Small intestine (tissue), 7 donors: ENCODE measurements at regions not wholly inside any gene's neighbourhood (a gene's known extent, or its start where the extent isn't known, plus 50 kb on each side); places are given as distances from the start of the nearest gene placed in this dataset.
A peak's percentile ranks its signal among the peaks of the same experiment; 100 is the strongest.

ENCODE experiments used
- DNase-seq, 2 donors: peaks; one replicate each; pipeline versions ENCODE4 v3.0.0 to v3.0.0-alpha.2; 2013
- FAIRE-seq: peaks from 2 replicates; lab custom pipeline; 2012; peaks lifted over from hg19 to GRCh38; lab: Jason Lieb, UNC
- H3K27ac ChIP-seq, 3 donors: one replicate each; pipeline ENCODE4 v1.5.1; 2013; ENCODE audit warnings: low read length in 2 of 3, mild to moderate bottlenecking in 2 of 3, control low read depth in 1 of 3, inconsistent platforms in 1 of 3, low read depth in 1 of 3, moderate library complexity in 1 of 3
- H3K27me3 ChIP-seq, 3 donors: one replicate each; pipeline ENCODE4 v1.6.1; 2013; ENCODE audit warnings: low read length in 3 of 3, inconsistent platforms in 1 of 3; ENCODE audit not compliant: control insufficient read depth in 3 of 3, insufficient read depth in 3 of 3
- H3K36me3 ChIP-seq, 3 donors: one replicate each; pipeline ENCODE4 v1.6.1; 2013; ENCODE audit warnings: low read length in 3 of 3, inconsistent platforms in 1 of 3, low read depth in 1 of 3, mild to moderate bottlenecking in 1 of 3, moderate library complexity in 1 of 3; ENCODE audit not compliant: control insufficient read depth in 3 of 3, insufficient read depth in 2 of 3
- H3K4me1 ChIP-seq, 3 donors: one replicate each; pipeline ENCODE4 v1.6.1; 2013; ENCODE audit warnings: low read length in 2 of 3, inconsistent platforms in 1 of 3, low read depth in 1 of 3, mild to moderate bottlenecking in 1 of 3, moderate library complexity in 1 of 3; ENCODE audit not compliant: control insufficient read depth in 3 of 3, insufficient read depth in 2 of 3
- H3K4me3 ChIP-seq, 3 donors: one replicate each; pipeline ENCODE4 v1.5.1; 2013; ENCODE audit warnings: low read length in 3 of 3, control low read depth in 1 of 3, inconsistent platforms in 1 of 3, low read depth in 1 of 3, mild to moderate bottlenecking in 1 of 3, moderate library complexity in 1 of 3
- H3K9me3 ChIP-seq, 2 donors: one replicate each; pipeline ENCODE4 v1.6.1; 2013; ENCODE audit warnings: low read depth in 1 of 2, low read length in 1 of 2; ENCODE audit not compliant: control insufficient read depth in 2 of 2, insufficient read depth in 1 of 2
- WGBS, 3 donors: extraction: QIAGEN DNeasy Blood & Tissue Kit; methylation state at CpG; one replicate each; pipeline ENCODE4 v1.1.7; 2013; 5-methylcytosine and 5-hydroxymethylcytosine counted together
- donor health status: healthy with polysubstance abuse.
- donor health status: control.
- donor health status: control.
- donor health status: Bipolar disorder and iron deficiency.
- donor health status: healthy.

DNA sequence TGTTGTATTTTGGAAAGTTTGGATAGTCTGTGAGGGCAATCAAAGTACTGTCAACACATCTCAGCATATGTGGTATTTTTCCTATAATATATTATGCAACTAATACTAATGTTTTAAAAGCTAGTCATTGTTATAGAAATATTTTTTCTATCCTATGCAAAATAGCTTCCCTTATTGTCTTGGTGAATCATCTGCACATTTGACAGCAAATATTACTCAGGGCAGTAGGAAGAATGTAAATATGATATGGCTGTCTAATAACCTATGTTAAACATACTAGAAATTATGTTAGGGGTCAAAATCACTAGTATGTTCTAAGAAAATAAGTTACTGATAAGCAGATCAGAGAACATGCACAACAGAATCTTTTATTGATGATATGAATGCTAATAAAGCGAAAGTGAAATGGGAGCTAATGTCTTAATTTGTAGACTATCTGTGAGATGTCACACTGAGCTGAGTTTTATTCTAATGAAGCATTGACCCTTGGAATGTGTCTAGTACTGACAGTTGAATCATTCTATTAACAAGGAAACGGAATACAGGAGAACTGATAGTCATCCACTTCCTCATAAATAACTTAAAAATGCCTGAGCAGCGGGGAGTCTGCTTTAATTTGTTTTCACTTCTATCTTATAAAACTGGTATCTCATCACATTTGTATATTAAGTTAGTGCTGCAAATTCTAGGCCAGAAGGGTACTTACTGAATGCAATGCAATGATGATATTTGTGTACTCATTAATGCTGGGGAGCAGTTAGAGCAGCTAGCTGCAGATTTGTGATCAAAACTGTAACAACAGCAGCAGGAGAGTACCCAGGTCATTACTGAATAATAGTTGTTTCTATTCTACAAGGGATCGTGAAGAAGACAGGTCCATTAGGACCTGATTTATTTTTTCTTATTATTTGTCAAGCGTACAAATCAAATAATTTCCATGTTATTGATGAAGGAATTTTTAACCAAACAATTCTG lies 440.3 kb upstream of the AADAT start:
- peak in 1 of 2 donors; percentile 59 for DNase-seq
- Histone ChIP-seq H3K27ac (no peak overlapping the region), H3K9me3 (no peaks in the 10 kb centered on the region), H3K27me3 (no peaks in the 10 kb centered on the region), H3K4me3 (no peak overlapping the region), H3K36me3 (no peaks in the 10 kb centered on the region), H3K4me1 (no peaks in the 10 kb centered on the region)
- 36 to 58% (median 48%) methylated on average over 5 of the region's 5 CpGs for WGBS, 3 donors
- FAIRE-seq, result no peak

GRCh38 chr4:170526471-170526870 lies 436.7 kb upstream of the AADAT start:
- Histone ChIP-seq H3K36me3 (no peaks in the 10 kb centered on the region), H3K4me3 (no peak overlapping the region), H3K9me3 (peaks cover 0 to 2% of the 10 kb centered on the region in 2 donors), H3K4me1 (no peaks in the 10 kb centered on the region), H3K27me3 (no peaks in the 10 kb centered on the region), H3K27ac (no peak overlapping the region)
- DNase-seq (no peak), FAIRE-seq (no peak)
- WGBS, 3 donors, result 81 to 89% (median 88%) methylated on average over 1 of the region's 1 CpG

GRCh38 chr4:170522427-170522970 lies 432.7 kb upstream of the AADAT start:
- Histone ChIP-seq H3K27ac (no peak overlapping the region), H3K27me3 (no peaks in the 10 kb centered on the region), H3K9me3 (peaks cover 0 to 2% of the 10 kb centered on the region in 2 donors), H3K4me1 (no peaks in the 10 kb centered on the region), H3K36me3 (no peaks in the 10 kb centered on the region), H3K4me3 (no peak overlapping the region)
- WGBS, 3 donors, result 78 to 82% (median 79%) methylated on average over 5 of the region's 5 CpGs
- FAIRE-seq (no peak), DNase-seq (no peak)

GRCh38 chr4:170497689-170498088 lies 407.9 kb upstream of the AADAT start:
- DNase-seq (peak in 1 of 2 donors; percentile 3), FAIRE-seq (no peak)
- H3K27ac ChIP-seq, result no peak overlapping the region
- no peaks in the 10 kb centered on the region for H3K9me3 ChIP-seq
- H3K4me1 ChIP-seq, result no peaks in the 10 kb centered on the region
- H3K27me3 ChIP-seq, result no peaks in the 10 kb centered on the region
- H3K36me3 ChIP-seq, result no peaks in the 10 kb centered on the region
- WGBS, 3 donors, result 42 to 82% (median 50%) methylated on average over 1 of the region's 1 CpG
- no peak overlapping the region for H3K4me3 ChIP-seq

GRCh38 chr4:170497112-170497511 lies 407.4 kb upstream of the AADAT start:
- FAIRE-seq (no peak), DNase-seq (peak; percentile 5 to 28)
- Histone ChIP-seq H3K4me3 (peak overlapping the region in 1 of 3 donors; percentile 18), H3K36me3 (no peaks in the 10 kb centered on the region), H3K27me3 (no peaks in the 10 kb centered on the region), H3K4me1 (no peaks in the 10 kb centered on the region), H3K27ac (no peak overlapping the region), H3K9me3 (no peaks in the 10 kb centered on the region)
- WGBS, 3 donors, result 45 to 65% (median 45%) methylated on average over 12 of the region's 12 CpGs

- H3K36me3 ChIP-seq, result no peaks in the 10 kb centered on the region
- H3K4me3 ChIP-seq, result no peak overlapping the region
- H3K4me1 ChIP-seq, result no peaks in the 10 kb centered on the region
- FAIRE-seq, result no peak
- DNase-seq, result no peak
- no peaks in the 10 kb centered on the region for H3K27me3 ChIP-seq
- 68% methylated on average over 2 of the region's 2 CpGs for WGBS, 3 donors
- H3K9me3 ChIP-seq, result no peaks in the 10 kb centered on the region
- H3K27ac ChIP-seq, result no peak overlapping the region
These were observed 402.2 kb upstream of the AADAT start for GRCh38 chr4:170491981-170492380.

DNA sequence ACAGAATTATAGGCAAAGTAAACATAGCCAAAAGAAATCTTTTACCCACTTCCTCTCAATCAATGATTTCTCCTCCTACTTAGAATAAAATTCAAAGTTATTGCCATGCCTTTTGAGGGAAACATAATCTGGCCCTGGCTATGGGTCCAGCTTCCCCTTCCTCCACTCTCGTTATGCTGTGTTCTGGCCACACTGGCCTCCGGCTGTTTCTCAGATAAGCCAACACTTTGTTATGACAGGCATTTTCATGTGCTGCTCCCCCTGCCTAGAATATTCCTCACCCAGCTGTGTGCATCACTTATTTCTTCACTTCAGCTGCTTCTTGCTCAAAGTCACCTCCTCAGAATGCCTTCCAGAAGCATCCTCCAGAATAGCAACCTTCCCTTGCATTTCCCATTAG lies 386.6 kb upstream of the AADAT start:
- Histone ChIP-seq H3K27me3 (no peaks in the 10 kb centered on the region), H3K27ac (no peak overlapping the region), H3K4me3 (no peak overlapping the region), H3K4me1 (no peaks in the 10 kb centered on the region), H3K36me3 (no peaks in the 10 kb centered on the region), H3K9me3 (no peaks in the 10 kb centered on the region)
- 28 to 50% (median 39%) methylated on average over 2 of the region's 2 CpGs for WGBS, 3 donors
- FAIRE-seq, result no peak
- DNase-seq, result no peak

- H3K36me3 ChIP-seq, result no peaks in the 10 kb centered on the region
- no peaks in the 10 kb centered on the region for H3K27me3 ChIP-seq
- H3K27ac ChIP-seq, result no peak overlapping the region
- H3K9me3 ChIP-seq, result no peaks in the 10 kb centered on the region
- DNase-seq (peak in 1 of 2 donors; percentile 6), FAIRE-seq (no peak)
- no peak overlapping the region for H3K4me3 ChIP-seq
- 54 to 68% (median 58%) methylated on average over 5 of the region's 5 CpGs for WGBS, 3 donors
- H3K4me1 ChIP-seq, result no peaks in the 10 kb centered on the region
These were observed 375.7 kb upstream of the AADAT start for GRCh38 chr4:170465429-170465828.
